A549 (cell line): ENCODE measurements at regions not wholly inside any gene's neighbourhood (a gene's known extent, or its start where the extent isn't known, plus 50 kb on each side); places are given as distances from the start of the nearest gene placed in this dataset.

Experiments
- CHD4 ChIP-seq: fragments of 200-600 bp; sonication (generic); IDR thresholded peaks from 2 replicates; pipeline ENCODE4 v1.6.1; 2016; ENCODE audit warnings: antibody characterized with exemption, mild to moderate bottlenecking, borderline replicate concordance
- CTCF ChIP-seq: fragments of >200 bp; sonication (Bioruptor Twin); formaldehyde crosslinking; IDR thresholded peaks from 3 replicates; pipeline ENCODE4 v1.5.1; 2016
- HOXA7 ChIP-seq: fragments of 250-450 bp; sonication (Bioruptor Pico); IDR thresholded peaks from 2 replicates; pipeline ENCODE4 v1.5.0; 2020; ENCODE audit warnings: mild to moderate bottlenecking, moderate library complexity
- POLR2A ChIP-seq: IDR thresholded peaks from 2 replicates; pipeline ENCODE4 v1.6.1; 2012; ENCODE audit warnings: mild to moderate bottlenecking, low read length
- REST ChIP-seq: fragments of 200-600 bp; sonication (generic); IDR thresholded peaks from 2 replicates; pipeline ENCODE4 v1.6.1; 2016; ENCODE audit warnings: antibody characterized with exemption, mild to moderate bottlenecking, moderate library complexity
- USF2 ChIP-seq: fragments of 450-650 bp; IDR thresholded peaks from 2 replicates; pipeline ENCODE4 v1.6.1; 2014; ENCODE audit warnings: antibody characterized with exemption
- ZSCAN20 ChIP-seq: fragments of 250-450 bp; sonication (Bioruptor Pico); IDR thresholded peaks from 2 replicates; pipeline ENCODE4 v1.8.0; 2022; ENCODE audit warnings: mild to moderate bottlenecking, moderate library complexity

- TF ChIP-seq USF2 (no peak), ZSCAN20 (CRISPR knock-in tag) (no peak), HOXA7 (no peak), CTCF (no peak), CHD4 (no peak), REST (no peak), POLR2A (no peak)
These were observed 207.9 kb upstream of the FOXP2 start for GRCh38 chr7:114206688-114207087.
